ENCODE measurements at regions not wholly inside any gene's neighbourhood (a gene's known extent, or its start where the extent isn't known, plus 50 kb on each side); places are given as distances from the start of the nearest gene placed in this dataset.

GRCh38 chr9:134234687-134235359 is 70.5 kb upstream of the RNU6ATAC start:
- Histone ChIP-seq H3K27me3 (ENCODE audit: insufficient read depth, low read length) (no peaks in the 10 kb centered on the region), H2AFZ (ENCODE audit: low read depth, low read length, poor library complexity, severe bottlenecking) (no peak overlapping the region), H3K4me2 (ENCODE audit: low read length) (no peak overlapping the region), H3K9ac (ENCODE audit: low read length) (no peak overlapping the region), H3K27ac (ENCODE audit: low read depth, low read length) (no peak overlapping the region), H3K36me3 (ENCODE audit: control insufficient read depth in 1 of 2, insufficient read depth in 2 of 2, low read length in 2 of 2) (no peaks in the 10 kb centered on the region), H3K9me3 (ENCODE audit: control insufficient read depth in 1 of 2, insufficient read depth in 1 of 2, low read depth in 1 of 2, low read length in 2 of 2) (no peaks in the 10 kb centered on the region), H3K9me2 (ENCODE audit: insufficient read depth) (no peaks in the 10 kb centered on the region), H3K4me1 (ENCODE audit: control insufficient read depth in 1 of 2, insufficient read depth in 2 of 2, low read length in 2 of 2) (no peaks in the 10 kb centered on the region; a peak in 1 of 4 replicates), H3K4me3 (replicated peaks in 1 of 2; ENCODE audit: low read depth in 1 of 2, low read length in 2 of 2) (no peak overlapping the region), H3K79me2 (ENCODE audit: insufficient read depth, low read length) (no peaks in the 10 kb centered on the region), H4K20me1 (ENCODE audit: insufficient read depth) (no peaks in the 10 kb centered on the region)
- RAD21 ChIA-PET (ENCODE audit: low non-redundant PET in 1 of 2, low total read pairs in 2 of 2, uncharacterized antibody in 2 of 2, unreplicated experiment in 2 of 2): no interaction called here
- ATAC-seq (no peak), DNase-seq (ENCODE audit: low read depth, low spot score) (no peak)
- POLR2A ChIA-PET: no interaction called here
- TF ChIP-seq SIN3A (IDR thresholded peaks at IDR 0.05; ENCODE audit: low read depth) (no peak), TCF7L2 (IDR thresholded peaks at IDR 0.05; ENCODE audit: borderline replicate concordance, extremely low read depth, insufficient read depth, insufficient read length) (no peak), ZNF274 (IDR thresholded peaks at IDR 0.05; ENCODE audit: low read depth, low read length) (no peak), EGR1 (IDR thresholded peaks at IDR 0.05; ENCODE audit: low read depth) (no peak)
- intact Hi-C loops (cut with micrococcal nuclease): no loop called here
- BruUV-seq (replicated peaks): no TSS peak
- CTCF ChIA-PET: no interaction called here

DNA sequence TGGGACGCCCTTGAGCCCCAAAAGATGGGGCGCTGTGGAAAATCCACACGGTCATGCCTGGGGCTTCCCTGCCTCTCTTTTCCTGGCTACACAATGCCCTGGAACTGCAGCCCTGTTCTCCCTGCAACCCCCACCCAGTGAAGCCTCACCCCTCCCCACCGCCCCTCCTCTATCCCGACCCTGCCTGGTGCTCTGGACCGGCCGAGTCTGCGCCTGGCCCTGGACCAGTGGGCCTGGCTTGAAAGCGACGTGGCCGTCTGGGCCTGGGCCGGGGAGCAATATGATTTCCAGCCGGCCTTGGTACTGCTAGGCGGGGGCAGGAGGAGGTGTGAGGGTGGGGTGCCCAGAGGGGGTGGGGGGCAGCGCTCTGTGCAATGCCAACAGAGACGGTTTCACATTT is 71.0 kb upstream of the RNU6ATAC start:
- Histone ChIP-seq H4K20me1 (ENCODE audit: insufficient read depth) (no peaks in the 10 kb centered on the region), H3K9me3 (ENCODE audit: control insufficient read depth in 1 of 2, insufficient read depth in 1 of 2, low read depth in 1 of 2, low read length in 2 of 2) (no peaks in the 10 kb centered on the region), H2AFZ (ENCODE audit: low read depth, low read length, poor library complexity, severe bottlenecking) (no peak overlapping the region), H3K4me2 (ENCODE audit: low read length) (no peak overlapping the region), H3K4me1 (ENCODE audit: control insufficient read depth in 1 of 2, insufficient read depth in 2 of 2, low read length in 2 of 2) (no peaks in the 10 kb centered on the region; a peak in 1 of 4 replicates), H3K27me3 (ENCODE audit: insufficient read depth, low read length) (no peaks in the 10 kb centered on the region), H3K9ac (ENCODE audit: low read length) (no peak overlapping the region), H3K27ac (ENCODE audit: low read depth, low read length) (no peak overlapping the region), H3K79me2 (ENCODE audit: insufficient read depth, low read length) (no peaks in the 10 kb centered on the region), H3K4me3 (replicated peaks in 1 of 2; ENCODE audit: low read depth in 1 of 2, low read length in 2 of 2) (no peak overlapping the region), H3K9me2 (ENCODE audit: insufficient read depth) (no peaks in the 10 kb centered on the region), H3K36me3 (ENCODE audit: control insufficient read depth in 1 of 2, insufficient read depth in 2 of 2, low read length in 2 of 2) (no peaks in the 10 kb centered on the region)
- ChIA-PET RAD21 (ENCODE audit: low non-redundant PET in 1 of 2, low total read pairs in 2 of 2, uncharacterized antibody in 2 of 2, unreplicated experiment in 2 of 2) (no interaction called here), CTCF (no interaction called here), POLR2A (no interaction called here)
- intact Hi-C loops (cut with micrococcal nuclease): no loop called here
- no peak for TF ChIP-seq SP1 (IDR thresholded peaks at IDR 0.05; ENCODE audit: low read depth)
- no peak for TF ChIP-seq MAX (IDR thresholded peaks at IDR 0.05)
- no peak for TF ChIP-seq JUND (IDR thresholded peaks at IDR 0.05)
- no peak for TF ChIP-seq ELF1 (IDR thresholded peaks at IDR 0.05; ENCODE audit: borderline replicate concordance, low read depth)
- TF ChIP-seq FOSL1 (IDR thresholded peaks at IDR 0.05; ENCODE audit: low read depth): no peak
- no peak for TF ChIP-seq ZNF274 (IDR thresholded peaks at IDR 0.05; ENCODE audit: low read depth, low read length)
- TF ChIP-seq SIN3A (IDR thresholded peaks at IDR 0.05; ENCODE audit: low read depth): no peak
- no peak for TF ChIP-seq CEBPB (IDR thresholded peaks at IDR 0.05; ENCODE audit: low read depth)
- TF ChIP-seq EZH2phosphoT487 (IDR thresholded peaks at IDR 0.05; ENCODE audit: borderline replicate concordance): no peak
- no peak for TF ChIP-seq EZH2 (IDR thresholded peaks at IDR 0.05)
- no peak for TF ChIP-seq POLR2A (IDR thresholded peaks at IDR 0.05; ENCODE audit: borderline replicate concordance, extremely low read depth, insufficient read depth, insufficient read length)
- no peak for TF ChIP-seq POLR2AphosphoS5 (IDR thresholded peaks at IDR 0.05; ENCODE audit: low read depth, low read length)
- no peak for TF ChIP-seq RAD21 (IDR thresholded peaks at IDR 0.05; ENCODE audit: low read depth)
- TF ChIP-seq TCF7L2 (IDR thresholded peaks at IDR 0.05; ENCODE audit: borderline replicate concordance, extremely low read depth, insufficient read depth, insufficient read length): no peak
- TF ChIP-seq EGR1 (IDR thresholded peaks at IDR 0.05; ENCODE audit: low read depth): no peak
- no peak for TF ChIP-seq CBX3 (IDR thresholded peaks at IDR 0.05; ENCODE audit: low read depth)
- TF ChIP-seq ZBTB33 (IDR thresholded peaks at IDR 0.05; ENCODE audit: extremely low read depth, insufficient replicate concordance, low read length): no peak
- TF ChIP-seq ATF3 (IDR thresholded peaks at IDR 0.05): no peak
- TF ChIP-seq ZFX (IDR thresholded peaks at IDR 0.05): no peak
- DNase-seq (ENCODE audit: low read depth, low spot score): no peak
- no TSS peak for BruUV-seq (replicated peaks)
- no peak for ATAC-seq
